GM23338 (cell line): ENCODE measurements at regions not wholly inside any gene's neighbourhood (a gene's known extent, or its start where the extent isn't known, plus 50 kb on each side); places are given as distances from the start of the nearest gene placed in this dataset.

Source experiments
- ATAC-seq: fragments of 200-7000 bp; cut with Tn5 transposase; 3 replicates; pipeline ENCODE4 v1.9.1; 2020
- DNase-seq: peaks from one replicate; pipeline ENCODE4 v3.0.0-alpha.2; 2015; ENCODE audit warnings: low spot score
- H2AFZ ChIP-seq: fragments of 200-600 bp; sonication (generic); 2 replicates; pipeline ENCODE4 v1.8.0; 2016; ENCODE audit warnings: antibody characterized with exemption, mild to moderate bottlenecking, moderate library complexity
- H3F3A ChIP-seq: fragments of 200-600 bp; sonication (generic); replicated peaks from 2 replicates; pipeline ENCODE4 v1.8.0; 2017; ENCODE audit warnings: antibody characterized with exemption, mixed run types, low read depth
- H3K27ac ChIP-seq: fragments of 200-600 bp; sonication (generic); 2 replicates; pipeline ENCODE4 v1.6.1; 2016; ENCODE audit warnings: low read depth
- H3K27me3 ChIP-seq: fragments of 200-600 bp; sonication (generic); 2 replicates; pipeline ENCODE4 v1.8.0; 2016; ENCODE audit warnings: mild to moderate bottlenecking, mixed run types, moderate library complexity; ENCODE audit not compliant: insufficient read depth
- H3K36me3 ChIP-seq: fragments of 200-600 bp; sonication (generic); 2 replicates; pipeline ENCODE4 v1.8.0; 2016; ENCODE audit warnings: mild to moderate bottlenecking; ENCODE audit not compliant: insufficient read depth
- H3K4me1 ChIP-seq: fragments of 200-600 bp; sonication (generic); 2 replicates; pipeline ENCODE4 v1.8.0; 2016; ENCODE audit warnings: mild to moderate bottlenecking, moderate library complexity; ENCODE audit not compliant: insufficient read depth
- H3K4me2 ChIP-seq: fragments of 200-600 bp; sonication (generic); 2 replicates; pipeline ENCODE4 v1.7.1; 2017; ENCODE audit warnings: mixed run types
- H3K4me3 ChIP-seq: fragments of 200-600 bp; sonication (generic); 2 replicates; pipeline ENCODE4 v1.6.1; 2016; ENCODE audit warnings: mixed run types
- H3K79me2 ChIP-seq: fragments of 200-600 bp; sonication (generic); replicated peaks from 2 replicates; pipeline ENCODE4 v1.8.0; 2017; ENCODE audit warnings: mild to moderate bottlenecking; ENCODE audit not compliant: insufficient read depth
- H3K9me2 ChIP-seq: fragments of 200-600 bp; sonication (generic); 2 replicates; pipeline ENCODE4 v1.8.0; 2017; ENCODE audit not compliant: insufficient read depth
- H4K20me1 ChIP-seq: fragments of 200-600 bp; sonication (generic); replicated peaks from 2 replicates; pipeline ENCODE4 v1.8.0; 2017; ENCODE audit warnings: mild to moderate bottlenecking; ENCODE audit not compliant: insufficient read depth
- H3K27ac Mint-ChIP-seq: 2 replicates; pipeline ENCODE4 v1.8.0; 2020; ENCODE audit warnings: inconsistent platforms, mild to moderate bottlenecking, moderate library complexity, mixed read lengths
- H3K27me3 Mint-ChIP-seq: 3 replicates; pipeline ENCODE4 v1.8.0; 2022; ENCODE audit warnings: low read depth, mild to moderate bottlenecking, moderate library complexity, mixed read lengths, inconsistent platforms; ENCODE audit not compliant: insufficient read depth, poor library complexity
- H3K36me3 Mint-ChIP-seq: 3 replicates; pipeline ENCODE4 v1.8.0; 2021; ENCODE audit warnings: low read depth, mild to moderate bottlenecking, inconsistent platforms, moderate library complexity, mixed read lengths
- H3K4me1 Mint-ChIP-seq: 3 replicates; pipeline ENCODE4 v1.8.0; 2020; ENCODE audit warnings: mild to moderate bottlenecking, inconsistent platforms, mixed read lengths
- H3K4me3 Mint-ChIP-seq: 3 replicates; pipeline ENCODE4 v1.8.0; 2021; ENCODE audit warnings: moderate library complexity, mild to moderate bottlenecking, inconsistent platforms, mixed read lengths
- H3K9me3 Mint-ChIP-seq: 3 replicates; pipeline ENCODE4 v1.8.0; 2020; ENCODE audit warnings: moderate library complexity, mild to moderate bottlenecking, inconsistent platforms, mixed read lengths
- CREB1 ChIP-seq: fragments of 250-450 bp; sonication (Bioruptor Pico); IDR thresholded peaks from 2 replicates; pipeline ENCODE4 v1.5.0; 2020; ENCODE audit warnings: low read depth, mild to moderate bottlenecking, moderate library complexity
- CTCF ChIP-seq, 2 experiments: fragments of 200-600 bp in 1 of 2; sonication (generic) in 1 of 2; conservative IDR thresholded peaks; 2 replicates each; pipeline versions ENCODE4 v1.5.1 to v1.6.1; 2016 to 2017; ENCODE audit warnings: antibody characterized with exemption in 2 of 2, low read depth in 2 of 2, mild to moderate bottlenecking in 2 of 2, moderate library complexity in 1 of 2
- ETS1 ChIP-seq: IDR thresholded peaks from 2 replicates; pipeline ENCODE4 v1.6.1; 2016; ENCODE audit warnings: antibody characterized with exemption
- EZH2 ChIP-seq: fragments of 200-600 bp; sonication (generic); IDR thresholded peaks from one replicate; pipeline ENCODE4 v1.8.0; 2017; ENCODE audit warnings: antibody characterized with exemption, mild to moderate bottlenecking, low read depth; ENCODE audit not compliant: unreplicated experiment
- EZH2phosphoT487 ChIP-seq: fragments of 200-600 bp; sonication (generic); IDR thresholded peaks from one replicate; pipeline ENCODE4 v1.8.1; 2018; ENCODE audit warnings: antibody characterized with exemption; ENCODE audit not compliant: unreplicated experiment
- JUNB ChIP-seq: IDR thresholded peaks from one replicate; pipeline ENCODE4 v1.6.1; 2016; ENCODE audit warnings: antibody characterized with exemption; ENCODE audit not compliant: unreplicated experiment
- NANOG ChIP-seq: IDR thresholded peaks from 2 replicates; pipeline ENCODE4 v1.6.1; 2016; ENCODE audit warnings: antibody characterized with exemption, borderline replicate concordance
- POLR2AphosphoS5 ChIP-seq: IDR thresholded peaks from 2 replicates; pipeline ENCODE4 v1.6.1; 2016; ENCODE audit warnings: antibody characterized with exemption, low read depth
- REST ChIP-seq: IDR thresholded peaks from one replicate; pipeline ENCODE4 v1.6.1; 2018; ENCODE audit warnings: antibody characterized with exemption; ENCODE audit not compliant: unreplicated experiment
- STAT1 ChIP-seq: IDR thresholded peaks from one replicate; pipeline ENCODE4 v1.6.1; 2016; ENCODE audit warnings: antibody characterized with exemption; ENCODE audit not compliant: unreplicated experiment
- ZNF114 ChIP-seq: fragments of 250-450 bp; sonication (Bioruptor Pico); IDR thresholded peaks from 2 replicates; pipeline ENCODE4 v1.5.0; 2020; ENCODE audit warnings: mild to moderate bottlenecking, moderate library complexity
- ZNF331 ChIP-seq: fragments of 250-450 bp; sonication (Bioruptor Pico); IDR thresholded peaks from 2 replicates; pipeline ENCODE4 v1.5.0; 2020; ENCODE audit warnings: low read depth, mild to moderate bottlenecking, moderate library complexity
- ZNF462 ChIP-seq: fragments of 250-450 bp; sonication (Bioruptor Pico); IDR thresholded peaks from 2 replicates; pipeline ENCODE4 v1.5.0; 2020; ENCODE audit warnings: mild to moderate bottlenecking, moderate library complexity

GRCh38 chr12:43665091-43665490 is 93.5 kb downstream of the PUS7L start:
- Mint-ChIP-seq H3K36me3 (no peaks in the 10 kb centered on the region), H3K27ac (no peak overlapping the region), H3K9me3 (no peaks in the 10 kb centered on the region), H3K4me1 (no peaks in the 10 kb centered on the region), H3K4me3 (no peak overlapping the region), H3K27me3 (no peaks in the 10 kb centered on the region)
- Histone ChIP-seq H3K79me2 (no peaks in the 10 kb centered on the region), H3K4me2 (no peak overlapping the region), H3K9me2 (no peaks in the 10 kb centered on the region), H3K4me3 (no peak overlapping the region), H2AFZ (no peak overlapping the region), H3K27ac (no peak overlapping the region), H4K20me1 (no peaks in the 10 kb centered on the region), H3K27me3 (no peaks in the 10 kb centered on the region), H3F3A (no peaks in the 10 kb centered on the region), H3K4me1 (no peaks in the 10 kb centered on the region), H3K36me3 (no peaks in the 10 kb centered on the region)
- TF ChIP-seq NANOG (no peak), ETS1 (no peak), ZNF331 (CRISPR knock-in tag) (no peak), STAT1 (no peak), JUNB (no peak), POLR2AphosphoS5 (no peak), CREB1 (CRISPR knock-in tag) (no peak), REST (no peak), ZNF462 (CRISPR knock-in tag) (no peak), CTCF (conservative IDR thresholded peaks at IDR 0.05; ENCODE audit: low read depth in 2 of 2) (no peak), EZH2 (no peak), ZNF114 (CRISPR knock-in tag) (no peak), EZH2phosphoT487 (no peak)
- no peak for DNase-seq
- ATAC-seq = no peak
